Trophoblast cell (in vitro differentiated cells and primary cell): ENCODE measurements at regions not wholly inside any gene's neighbourhood (a gene's known extent, or its start where the extent isn't known, plus 50 kb on each side); places are given as distances from the start of the nearest gene placed in this dataset.

Experiments used
- DNase-seq, 2 donors: peaks; one replicate each; pipeline ENCODE4 v3.0.0-alpha.2; 2016
- H2AFZ ChIP-seq: 2 replicates; pipeline ENCODE4 v1.6.1; 2013; ENCODE audit warnings: low read length, moderate library complexity, mild to moderate bottlenecking; ENCODE audit not compliant: insufficient read depth, poor library complexity
- H2AK5ac ChIP-seq: 2 replicates; pipeline ENCODE4 v1.6.1; 2013; ENCODE audit warnings: mild to moderate bottlenecking, low read length
- H2BK120ac ChIP-seq: 2 replicates; pipeline ENCODE4 v1.6.1; 2013; ENCODE audit warnings: low read length, mild to moderate bottlenecking, moderate library complexity; ENCODE audit not compliant: insufficient read depth, poor library complexity
- H2BK12ac ChIP-seq: 2 replicates; pipeline ENCODE4 v1.6.1; 2013; ENCODE audit warnings: mild to moderate bottlenecking, low read length, moderate library complexity
- H2BK5ac ChIP-seq: 2 replicates; pipeline ENCODE4 v1.6.1; 2013; ENCODE audit warnings: low read length, low read depth, moderate library complexity, mild to moderate bottlenecking; ENCODE audit not compliant: poor library complexity
- H3K14ac ChIP-seq: 2 replicates; pipeline ENCODE4 v1.6.1; 2013; ENCODE audit warnings: mild to moderate bottlenecking, low read length
- H3K18ac ChIP-seq: 2 replicates; pipeline ENCODE4 v1.6.1; 2013; ENCODE audit warnings: mild to moderate bottlenecking, low read length
- H3K23ac ChIP-seq: 2 replicates; pipeline ENCODE4 v1.6.1; 2013; ENCODE audit warnings: low read length
- H3K27ac ChIP-seq: 2 replicates; pipeline ENCODE4 v1.5.1; 2013; ENCODE audit warnings: low read depth, mild to moderate bottlenecking, inconsistent platforms, low read length, moderate library complexity
- H3K27me3 ChIP-seq: 2 replicates; pipeline ENCODE4 v1.6.1; 2013; ENCODE audit warnings: inconsistent platforms, mild to moderate bottlenecking, low read length, moderate library complexity; ENCODE audit not compliant: insufficient read depth
- H3K36me3 ChIP-seq, 2 experiments: 1 replicate in 1 of 2; 2 replicates in 1 of 2; pipeline ENCODE4 v1.6.1; 2013; ENCODE audit warnings: low read length in 2 of 2, mild to moderate bottlenecking in 2 of 2, moderate library complexity in 1 of 2; ENCODE audit not compliant: insufficient read depth in 2 of 2, control insufficient read depth in 1 of 2
- H3K4ac ChIP-seq: 2 replicates; pipeline ENCODE4 v1.6.1; 2013; ENCODE audit warnings: low read depth, mild to moderate bottlenecking, low read length, moderate library complexity
- H3K4me1 ChIP-seq, 2 experiments: 1 replicate in 1 of 2; 2 replicates in 1 of 2; pipeline ENCODE4 v1.6.1; 2013; ENCODE audit warnings: low read length in 2 of 2, mild to moderate bottlenecking in 2 of 2, moderate library complexity in 1 of 2; ENCODE audit not compliant: insufficient read depth in 2 of 2, control insufficient read depth in 1 of 2
- H3K4me2 ChIP-seq: 2 replicates; pipeline ENCODE4 v1.6.1; 2013; ENCODE audit warnings: inconsistent platforms, mild to moderate bottlenecking, low read length, moderate library complexity
- H3K4me3 ChIP-seq: 2 replicates; pipeline ENCODE4 v1.5.1; 2013; ENCODE audit warnings: mild to moderate bottlenecking, low read depth, low read length, inconsistent platforms
- H3K79me1 ChIP-seq: one replicate; pipeline ENCODE4 v1.6.1; 2013; ENCODE audit warnings: low read length
- H3K79me2 ChIP-seq: 2 replicates; pipeline ENCODE4 v1.6.1; 2013; ENCODE audit warnings: low read length, mild to moderate bottlenecking; ENCODE audit not compliant: control insufficient read depth, insufficient read depth, poor library complexity
- H3K9ac ChIP-seq: 2 replicates; pipeline ENCODE4 v1.6.1; 2013; ENCODE audit warnings: mild to moderate bottlenecking, low read length
- H3K9me3 ChIP-seq: 2 replicates; pipeline ENCODE4 v1.6.1; 2013; ENCODE audit warnings: low read depth, mild to moderate bottlenecking, control low read depth, inconsistent platforms, low read length; ENCODE audit not compliant: insufficient read depth
- H4K12ac ChIP-seq: 2 replicates; pipeline ENCODE4 v1.6.1; 2013; ENCODE audit warnings: low read depth, mild to moderate bottlenecking, low read length, moderate library complexity
- H4K8ac ChIP-seq: 2 replicates; pipeline ENCODE4 v1.6.1; 2013; ENCODE audit warnings: low read depth, mild to moderate bottlenecking, low read length, moderate library complexity
- H4K91ac ChIP-seq: one replicate; pipeline ENCODE4 v1.6.1; 2013; ENCODE audit warnings: low read depth, mild to moderate bottlenecking, low read length, moderate library complexity
- WGBS: extraction: QIAGEN DNeasy Blood & Tissue Kit; methylation state at CpG from one replicate; pipeline ENCODE4 v1.1.7; 2013; ENCODE audit warnings: missing lambda C conversion rate; ENCODE audit not compliant: insufficient read length, insufficient coverage; ENCODE audit errors: extremely low coverage; 5-methylcytosine and 5-hydroxymethylcytosine counted together

GRCh38 chr9:94175669-94176068 lies 83.4 kb upstream of the ZNF169 start:
- Histone ChIP-seq H3K18ac (no peak overlapping the region), H3K9ac (no peak overlapping the region), H3K9me3 (no peaks in the 10 kb centered on the region), H2AK5ac (no peak overlapping the region), H3K4me3 (no peak overlapping the region), H3K4me1 (no peaks in the 10 kb centered on the region), H4K12ac (no peak overlapping the region), H3K36me3 (peaks cover 13 to 17% of the 10 kb centered on the region in 2 experiments), H2BK12ac (no peak overlapping the region), H3K4me2 (no peak overlapping the region), H3K27me3 (no peaks in the 10 kb centered on the region), H3K79me2 (peaks cover 8% of the 10 kb centered on the region), H3K4ac (no peak overlapping the region), H3K23ac (no peak overlapping the region), H2BK120ac (no peak overlapping the region), H4K91ac (no peak overlapping the region), H3K14ac (no peak overlapping the region), H4K8ac (no peak overlapping the region), H3K27ac (no peak overlapping the region), H2BK5ac (no peak overlapping the region), H2AFZ (no peak overlapping the region), H3K79me1 (no peaks in the 10 kb centered on the region)
- no CpG with 5 or more reads among the region's 5 CpGs for WGBS
- DNase-seq, result no peak

- Histone ChIP-seq H4K91ac (no peak overlapping the region), H4K8ac (no peak overlapping the region), H2BK5ac (no peak overlapping the region), H4K12ac (no peak overlapping the region), H2AFZ (no peak overlapping the region), H3K36me3 (peaks cover 9 to 14% of the 10 kb centered on the region in 2 experiments), H3K14ac (no peak overlapping the region), H2BK120ac (no peak overlapping the region), H3K4ac (no peak overlapping the region), H3K4me3 (no peak overlapping the region), H2AK5ac (no peak overlapping the region), H3K4me2 (no peak overlapping the region), H3K4me1 (no peaks in the 10 kb centered on the region), H3K23ac (no peak overlapping the region), H3K79me2 (peaks cover 6% of the 10 kb centered on the region), H3K79me1 (no peaks in the 10 kb centered on the region), H3K27me3 (no peaks in the 10 kb centered on the region), H3K9ac (no peak overlapping the region), H3K9me3 (no peaks in the 10 kb centered on the region), H3K27ac (no peak overlapping the region), H3K18ac (no peak overlapping the region), H2BK12ac (no peak overlapping the region)
- no peak for DNase-seq
Measured at GRCh38 chr9:94176608-94177007, 82.5 kb upstream of the ZNF169 start.

DNA sequence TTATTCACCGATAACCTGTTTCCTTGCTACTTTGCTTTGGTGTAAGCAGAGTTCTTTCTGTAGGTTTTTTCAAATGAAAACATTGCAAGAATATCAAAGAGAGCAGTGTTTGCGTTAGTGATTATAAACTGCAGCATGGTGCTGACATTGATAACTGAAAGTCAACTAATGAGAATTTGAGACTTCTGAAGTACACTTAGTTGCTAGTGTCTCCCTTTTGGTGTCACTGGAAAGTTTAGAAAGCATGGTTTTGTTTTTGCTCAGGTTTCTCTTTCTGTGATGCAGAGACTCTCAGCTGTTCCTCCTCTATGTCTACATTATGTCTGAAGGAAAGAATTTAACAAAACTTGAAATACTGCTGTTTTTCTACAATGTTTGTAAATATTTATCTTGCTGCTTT lies 80.2 kb upstream of the ZNF169 start:
- no peak overlapping the region for H3K9ac ChIP-seq
- no peak overlapping the region for H4K8ac ChIP-seq
- H3K27me3 ChIP-seq, result no peaks in the 10 kb centered on the region
- H3K4me1 ChIP-seq, result peaks cover 3 to 8% of the 10 kb centered on the region in 2 experiments
- no peak overlapping the region for H3K4ac ChIP-seq
- H2BK12ac ChIP-seq, result no peak overlapping the region
- no peak overlapping the region for H3K23ac ChIP-seq
- no peak overlapping the region for H3K4me2 ChIP-seq
- no peaks in the 10 kb centered on the region for H3K9me3 ChIP-seq
- H4K12ac ChIP-seq, result no peak overlapping the region
- H2AFZ ChIP-seq, result no peak overlapping the region
- H3K18ac ChIP-seq, result no peak overlapping the region
- H2BK5ac ChIP-seq, result no peak overlapping the region
- no peak overlapping the region for H2AK5ac ChIP-seq
- no peak overlapping the region for H3K27ac ChIP-seq
- H3K79me2 ChIP-seq, result peaks cover 2% of the 10 kb centered on the region
- H3K14ac ChIP-seq, result no peak overlapping the region
- WGBS, result no CpG with 5 or more reads among the region's 2 CpGs
- no peak overlapping the region for H2BK120ac ChIP-seq
- H3K36me3 ChIP-seq, result peaks cover 6 to 17% of the 10 kb centered on the region in 2 experiments
- no peak overlapping the region for H4K91ac ChIP-seq
- H3K79me1 ChIP-seq, result no peaks in the 10 kb centered on the region
- H3K4me3 ChIP-seq, result no peak overlapping the region
- DNase-seq, result no peak

DNA sequence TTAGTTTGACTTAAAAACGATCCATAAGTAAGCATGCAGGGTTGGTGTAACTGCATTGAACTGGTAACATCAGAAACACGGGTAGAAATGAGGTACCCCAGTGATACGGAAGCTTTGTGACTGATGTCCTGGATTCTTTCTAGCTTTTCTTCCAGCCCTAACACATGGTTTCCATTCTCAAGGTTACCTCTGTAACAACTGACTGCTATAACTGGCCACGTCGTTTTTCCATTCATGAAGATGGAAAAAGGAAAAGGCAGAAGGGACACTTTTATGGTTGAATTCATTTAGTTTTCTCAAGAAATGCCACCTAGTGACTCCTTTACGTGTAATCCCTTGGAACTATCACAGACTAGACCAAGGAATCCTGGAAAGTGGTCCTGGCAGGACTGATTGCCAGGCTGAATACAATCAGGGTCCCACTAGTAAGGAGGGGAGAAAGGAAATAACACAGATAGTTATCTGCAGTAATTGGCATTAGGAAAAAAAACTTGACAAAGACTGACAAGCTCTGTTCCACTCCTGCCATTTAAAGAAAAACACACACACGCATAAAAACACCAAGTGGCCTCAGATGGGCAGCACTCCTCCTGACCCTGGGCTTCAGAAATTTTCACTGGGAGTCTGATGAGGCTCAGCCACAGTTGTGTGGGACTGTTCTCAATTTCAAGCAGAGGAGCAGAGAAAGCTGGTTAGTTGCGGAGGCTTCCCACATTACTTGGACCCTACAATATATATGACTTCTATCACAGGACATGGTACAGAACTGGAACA lies 77.5 kb upstream of the ZNF169 start:
- Histone ChIP-seq H3K79me2 (peaks cover 1% of the 10 kb centered on the region), H3K4me3 (no peak overlapping the region), H3K27me3 (no peaks in the 10 kb centered on the region), H3K9me3 (no peaks in the 10 kb centered on the region), H4K8ac (no peak overlapping the region), H2AFZ (no peak overlapping the region), H3K23ac (no peak overlapping the region), H3K27ac (no peak overlapping the region), H2BK120ac (no peak overlapping the region), H4K12ac (no peak overlapping the region), H2AK5ac (no peak overlapping the region), H3K36me3 (peaks cover 6 to 13% of the 10 kb centered on the region in 2 experiments), H3K14ac (no peak overlapping the region), H3K79me1 (no peaks in the 10 kb centered on the region), H2BK12ac (no peak overlapping the region), H3K4me1 (peaks cover 3 to 8% of the 10 kb centered on the region in 2 experiments), H4K91ac (no peak overlapping the region), H2BK5ac (no peak overlapping the region), H3K9ac (no peak overlapping the region), H3K4me2 (no peak overlapping the region), H3K18ac (no peak overlapping the region), H3K4ac (no peak overlapping the region)
- WGBS, result no CpG with 5 or more reads among the region's 8 CpGs
- DNase-seq, result no peak
